Caco-2 (cell line): ENCODE measurements at regions not wholly inside any gene's neighbourhood (a gene's known extent, or its start where the extent isn't known, plus 50 kb on each side); places are given as distances from the start of the nearest gene placed in this dataset.

Source experiments
- BruUV-seq: library from RNA; stranded (reverse); fragments of 400-500 nt; replicated peaks from 2 replicates; lab custom pipeline; 2021; lab: Mats Ljungman, UMichigan
- CTCF ChIA-PET: fragments of 300-600 bp; sonication (Branson Sonifier 250); formaldehyde crosslinking; loops from one replicate; lab custom pipeline; 2022; ENCODE audit warnings: antibody characterized with exemption; lab: Charles Lee
- POLR2A ChIA-PET: fragments of 300-600 bp; sonication (Branson Sonifier 250); formaldehyde crosslinking; loops from one replicate; lab custom pipeline; 2022; ENCODE audit warnings: antibody characterized with exemption; lab: Charles Lee
- DNase-seq, 2 experiments: peaks; one replicate each; pipeline versions ENCODE4 v3.0.0 to v3.0.0-alpha.2; 2020 to 2022
- H3K27me3 ChIP-seq: replicated peaks from 2 replicates; pipeline ENCODE4 v1.6.0; 2011; ENCODE audit warnings: low read length; ENCODE audit not compliant: control insufficient read depth, insufficient read depth
- H3K36me3 ChIP-seq: 2 replicates; pipeline ENCODE4 v1.5.1; 2011; ENCODE audit warnings: low read length; ENCODE audit not compliant: control insufficient read depth, insufficient read depth
- H3K4me1 ChIP-seq: fragments of 250-450 bp; sonication (Bioruptor Pico); 2 replicates; pipeline ENCODE4 v1.5.1; 2020; ENCODE audit warnings: mild to moderate bottlenecking
- H3K4me3 ChIP-seq: 2 replicates; pipeline ENCODE4 v1.5.1; 2011; ENCODE audit warnings: low read depth, mild to moderate bottlenecking, control low read depth, low read length
- H3K9me3 ChIP-seq: fragments of 250-450 bp; sonication (Bioruptor Pico); 2 replicates; pipeline ENCODE4 v1.5.1; 2020; ENCODE audit warnings: mild to moderate bottlenecking, moderate library complexity
- H3K27ac Mint-ChIP-seq: one replicate; pipeline ENCODE4 v1.8.0; 2022; ENCODE audit warnings: mixed read lengths; ENCODE audit not compliant: unreplicated experiment
- H3K27me3 Mint-ChIP-seq: one replicate; pipeline ENCODE4 v1.8.0; 2022; ENCODE audit warnings: mixed read lengths; ENCODE audit not compliant: insufficient read depth, unreplicated experiment
- H3K36me3 Mint-ChIP-seq: one replicate; pipeline ENCODE4 v1.8.0; 2022; ENCODE audit warnings: mild to moderate bottlenecking, mixed read lengths; ENCODE audit not compliant: insufficient read depth, unreplicated experiment
- H3K4me1 Mint-ChIP-seq: one replicate; pipeline ENCODE4 v1.8.0; 2022; ENCODE audit warnings: low read depth, mixed read lengths; ENCODE audit not compliant: unreplicated experiment
- H3K4me3 Mint-ChIP-seq: one replicate; pipeline ENCODE4 v1.8.0; 2022; ENCODE audit warnings: mild to moderate bottlenecking, moderate library complexity, mixed read lengths; ENCODE audit not compliant: unreplicated experiment
- H3K9me3 Mint-ChIP-seq: one replicate; pipeline ENCODE4 v1.8.0; 2022; ENCODE audit warnings: mixed read lengths; ENCODE audit not compliant: unreplicated experiment
- intact Hi-C: fragments of 100-400 bp; cut with micrococcal nuclease; formaldehyde crosslinking; loops from one replicate; pipeline ENCODE4 v1.10.0; 2022; ENCODE audit not compliant: unreplicated experiment
- TF ChIP-seq, protein P1 (sequence below), 2 experiments: fragments of 200-600 bp in 1 of 2; IDR thresholded peaks; 1 replicate in 1 of 2; 2 replicates in 1 of 2; pipeline versions ENCODE4 v1.5.1 to v1.8.0; 2011 to 2022; ENCODE audit warnings: antibody characterized with exemption in 1 of 2, control low read depth in 1 of 2, inconsistent platforms in 1 of 2, low read depth in 1 of 2, low read length in 1 of 2, mild to moderate bottlenecking in 1 of 2, moderate library complexity in 1 of 2; ENCODE audit not compliant: insufficient read depth in 1 of 2, severe bottlenecking in 1 of 2, unreplicated experiment in 1 of 2

DNA sequence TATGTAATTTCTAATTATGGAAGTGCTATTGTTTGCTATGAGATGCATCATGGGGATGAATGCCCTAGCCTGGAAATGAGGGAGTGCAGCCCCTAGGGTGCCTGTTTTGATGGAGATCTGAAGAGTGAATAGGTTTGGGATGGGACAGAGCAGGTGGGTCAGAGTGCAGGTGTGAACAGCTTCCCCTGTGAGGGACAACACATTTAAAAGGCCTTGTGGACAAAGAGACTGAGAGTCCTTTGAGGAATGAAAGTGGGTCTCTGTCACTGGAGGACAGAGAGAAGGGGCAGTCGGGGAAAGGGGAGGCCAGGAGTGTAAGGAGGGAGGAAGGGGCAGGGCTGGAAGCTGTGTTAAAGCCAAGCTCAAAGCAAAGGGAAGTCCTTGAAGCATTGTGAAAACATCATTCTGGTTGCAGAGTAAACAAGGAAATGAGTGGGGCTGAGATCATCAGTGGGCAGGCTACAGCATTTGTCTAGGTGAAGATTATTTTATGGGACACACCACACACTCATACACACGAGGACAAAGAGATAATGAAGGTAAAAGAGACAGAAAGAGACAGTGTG lies 877.6 kb downstream of the SLC4A3 start:
- H3K27ac Mint-ChIP-seq: no peak overlapping the region
- no TSS peak for BruUV-seq
- no peak for DNase-seq
- no peak overlapping the region for H3K4me3 Mint-ChIP-seq
- POLR2A ChIA-PET: no interaction called here
- no peaks in the 10 kb centered on the region for H3K4me1 Mint-ChIP-seq
- no peaks in the 10 kb centered on the region for H3K36me3 Mint-ChIP-seq
- Histone ChIP-seq H3K4me3 (no peak overlapping the region), H3K9me3 (no peaks in the 10 kb centered on the region), H3K27me3 (no peaks in the 10 kb centered on the region; the same call in 1 of the 2 replicates), H3K4me1 (no peaks in the 10 kb centered on the region), H3K36me3 (no peaks in the 10 kb centered on the region)
- H3K9me3 Mint-ChIP-seq: no peaks in the 10 kb centered on the region
- CTCF ChIA-PET: no interaction called here
- TF ChIP-seq, protein P1, sequence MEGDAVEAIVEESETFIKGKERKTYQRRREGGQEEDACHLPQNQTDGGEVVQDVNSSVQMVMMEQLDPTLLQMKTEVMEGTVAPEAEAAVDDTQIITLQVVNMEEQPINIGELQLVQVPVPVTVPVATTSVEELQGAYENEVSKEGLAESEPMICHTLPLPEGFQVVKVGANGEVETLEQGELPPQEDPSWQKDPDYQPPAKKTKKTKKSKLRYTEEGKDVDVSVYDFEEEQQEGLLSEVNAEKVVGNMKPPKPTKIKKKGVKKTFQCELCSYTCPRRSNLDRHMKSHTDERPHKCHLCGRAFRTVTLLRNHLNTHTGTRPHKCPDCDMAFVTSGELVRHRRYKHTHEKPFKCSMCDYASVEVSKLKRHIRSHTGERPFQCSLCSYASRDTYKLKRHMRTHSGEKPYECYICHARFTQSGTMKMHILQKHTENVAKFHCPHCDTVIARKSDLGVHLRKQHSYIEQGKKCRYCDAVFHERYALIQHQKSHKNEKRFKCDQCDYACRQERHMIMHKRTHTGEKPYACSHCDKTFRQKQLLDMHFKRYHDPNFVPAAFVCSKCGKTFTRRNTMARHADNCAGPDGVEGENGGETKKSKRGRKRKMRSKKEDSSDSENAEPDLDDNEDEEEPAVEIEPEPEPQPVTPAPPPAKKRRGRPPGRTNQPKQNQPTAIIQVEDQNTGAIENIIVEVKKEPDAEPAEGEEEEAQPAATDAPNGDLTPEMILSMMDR (IDR thresholded peaks at IDR 0.05; ENCODE audit: insufficient read depth in 1 of 2, low read depth in 1 of 2, low read length in 1 of 2, severe bottlenecking in 1 of 2, unreplicated experiment in 1 of 2): no peak
- intact Hi-C loops: no loop called here
- peaks cover 26% of the 10 kb centered on the region for H3K27me3 Mint-ChIP-seq

DNA sequence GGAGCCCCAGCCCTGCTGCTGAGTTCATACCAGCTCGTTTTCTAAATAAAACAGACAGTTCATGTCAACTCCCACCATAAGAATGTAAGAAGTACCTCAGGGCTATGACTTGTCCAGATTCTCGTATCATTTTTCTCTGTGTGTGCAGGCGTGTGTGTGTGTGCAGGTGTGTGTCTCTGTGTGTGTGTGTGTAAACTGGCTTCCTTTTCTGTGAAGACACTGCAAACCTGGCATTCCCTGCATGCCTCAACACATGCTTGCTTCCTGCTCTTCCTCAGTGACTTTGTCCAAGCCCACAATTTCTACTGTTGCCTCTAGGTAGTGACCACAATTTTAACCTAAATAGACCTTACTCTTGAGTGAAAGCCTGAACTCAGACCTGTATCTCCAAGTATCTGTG lies 879.0 kb downstream of the SLC4A3 start:
- no peaks in the 10 kb centered on the region for H3K4me1 Mint-ChIP-seq
- no peaks in the 10 kb centered on the region for H3K36me3 ChIP-seq
- CTCF ChIA-PET: interaction anchor here (0.6 kb wide), 2 partner anchors 377 to 1329 kb away, joined by 3 read pairs; no protein-coding TSS in a partner anchor
- TF ChIP-seq, protein P1 (IDR thresholded peaks at IDR 0.05; ENCODE audit: insufficient read depth in 1 of 2, low read depth in 1 of 2, low read length in 1 of 2, severe bottlenecking in 1 of 2, unreplicated experiment in 1 of 2): no peak
- peaks cover 27% of the 10 kb centered on the region for H3K27me3 Mint-ChIP-seq
- H3K4me3 ChIP-seq: no peak overlapping the region
- H3K4me3 Mint-ChIP-seq: no peak overlapping the region
- no peak for DNase-seq
- H3K27me3 ChIP-seq: no peaks in the 10 kb centered on the region; the same call in 1 of the 2 replicates
- BruUV-seq: no TSS peak
- H3K9me3 Mint-ChIP-seq: no peaks in the 10 kb centered on the region
- H3K27ac Mint-ChIP-seq: no peak overlapping the region
- no peaks in the 10 kb centered on the region for H3K4me1 ChIP-seq
- POLR2A ChIA-PET: no interaction called here
- intact Hi-C loops: no loop called here
- no peaks in the 10 kb centered on the region for H3K9me3 ChIP-seq
- H3K36me3 Mint-ChIP-seq: no peaks in the 10 kb centered on the region

DNA sequence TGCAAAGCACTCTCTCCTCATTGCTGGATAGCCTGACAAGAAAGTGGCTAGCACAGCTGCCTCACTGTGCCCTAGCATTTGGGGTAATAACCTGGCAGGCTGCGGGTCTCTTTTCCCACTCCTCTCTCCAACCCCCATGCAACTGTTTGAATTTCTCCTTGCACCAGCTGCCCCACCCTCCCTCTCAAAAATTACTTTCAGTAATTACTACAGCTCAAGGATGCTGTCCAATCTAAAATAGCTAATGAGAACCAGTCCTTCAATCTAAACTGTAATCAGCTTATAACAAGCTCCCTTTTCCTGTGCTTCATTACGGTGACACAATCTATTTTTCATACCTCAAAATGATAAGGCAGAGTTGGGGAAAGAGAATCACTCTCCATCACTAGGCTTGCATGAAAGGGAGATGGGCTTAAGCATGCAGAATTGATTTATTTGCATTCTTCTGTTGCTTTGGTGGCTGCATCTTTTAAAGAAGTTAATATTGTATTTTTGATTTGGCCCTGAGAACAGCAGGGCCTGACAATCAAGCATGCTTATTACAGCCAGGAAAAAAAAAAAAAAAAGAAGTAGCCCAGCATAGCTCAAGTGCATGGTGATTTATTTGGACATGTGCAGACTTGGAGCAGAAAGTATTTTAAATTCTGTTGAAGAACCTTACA lies 881.8 kb downstream of the SLC4A3 start:
- CTCF ChIA-PET: no interaction called here

More for the DNA sequence above, 881.8 kb downstream of the SLC4A3 start:
- Mint-ChIP-seq H3K4me1 (no peaks in the 10 kb centered on the region), H3K9me3 (no peaks in the 10 kb centered on the region), H3K27me3 (peaks cover 23% of the 10 kb centered on the region), H3K36me3 (no peaks in the 10 kb centered on the region), H3K27ac (no peak overlapping the region), H3K4me3 (no peak overlapping the region)
- Histone ChIP-seq H3K9me3 (no peaks in the 10 kb centered on the region), H3K4me1 (no peaks in the 10 kb centered on the region), H3K4me3 (no peak overlapping the region), H3K36me3 (no peaks in the 10 kb centered on the region), H3K27me3 (no peaks in the 10 kb centered on the region; the same call in 1 of the 2 replicates)
- TF ChIP-seq, protein P1 (IDR thresholded peaks at IDR 0.05; ENCODE audit: insufficient read depth in 1 of 2, low read depth in 1 of 2, low read length in 1 of 2, severe bottlenecking in 1 of 2, unreplicated experiment in 1 of 2): no peak
- no peak for DNase-seq
- POLR2A ChIA-PET: no interaction called here
- intact Hi-C loops: no loop called here
- BruUV-seq: no TSS peak
